Mucosa of rectum (tissue), 2 donors: ENCODE measurements at regions not wholly inside any gene's neighbourhood (a gene's known extent, or its start where the extent isn't known, plus 50 kb on each side); places are given as distances from the start of the nearest gene placed in this dataset.

ENCODE experiments used
- H3K27ac ChIP-seq, 2 donors: one replicate each; pipeline ENCODE4 v1.7.0; 2013; ENCODE audit warnings: inconsistent platforms in 2 of 2, low read depth in 2 of 2, low read length in 2 of 2
- H3K27me3 ChIP-seq, 2 donors: one replicate each; pipeline ENCODE4 v1.7.0; 2013; ENCODE audit warnings: low read length in 2 of 2; ENCODE audit not compliant: control insufficient read depth in 2 of 2, insufficient read depth in 2 of 2
- H3K36me3 ChIP-seq, 2 donors: one replicate each; pipeline ENCODE4 v1.7.0; 2013; ENCODE audit warnings: low read length in 2 of 2; ENCODE audit not compliant: control insufficient read depth in 2 of 2, insufficient read depth in 2 of 2
- H3K4me1 ChIP-seq, 2 donors: one replicate each; pipeline ENCODE4 v1.7.0; 2013; ENCODE audit warnings: low read length in 2 of 2, mild to moderate bottlenecking in 1 of 2; ENCODE audit not compliant: control insufficient read depth in 2 of 2, insufficient read depth in 2 of 2
- H3K4me3 ChIP-seq, 2 donors: one replicate each; pipeline ENCODE4 v1.7.0; 2013; ENCODE audit warnings: low read length in 2 of 2
- H3K9ac ChIP-seq, 2 donors: one replicate each; pipeline ENCODE4 v1.7.0; 2013; ENCODE audit warnings: low read length in 2 of 2, low read depth in 1 of 2, mild to moderate bottlenecking in 1 of 2
- H3K9me3 ChIP-seq, 2 donors: one replicate each; pipeline ENCODE4 v1.7.0; 2013; ENCODE audit warnings: low read length in 2 of 2; ENCODE audit not compliant: control insufficient read depth in 2 of 2
- donor health status: healthy.
- donor health status: Normal muscosa, but diverticular disease.

DNA sequence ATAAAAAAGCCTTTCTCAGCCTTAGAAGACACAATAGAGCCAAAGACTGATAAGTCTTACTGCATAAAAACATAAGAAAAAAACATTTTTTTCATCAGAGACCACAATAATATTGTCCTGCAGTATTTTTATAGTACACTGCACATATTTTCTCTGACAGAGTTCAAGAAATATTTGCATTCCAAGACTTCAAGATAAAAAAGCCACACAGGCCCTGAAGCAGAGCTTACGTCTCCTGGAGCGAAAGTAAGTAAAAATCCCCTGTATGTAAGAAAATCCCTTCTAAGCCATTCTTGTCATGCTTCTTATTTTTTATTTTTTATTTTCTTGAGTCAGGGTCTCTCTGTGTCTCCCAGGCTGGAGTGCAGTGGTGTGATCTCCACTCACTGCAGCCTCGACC, 755.9 kb downstream of the LIG4 start:
- no peaks in the 10 kb centered on the region for H3K27me3 ChIP-seq
- no peaks in the 10 kb centered on the region for H3K4me1 ChIP-seq
- H3K27ac ChIP-seq = no peak overlapping the region
- H3K9ac ChIP-seq = no peak overlapping the region
- H3K4me3 ChIP-seq = no peak overlapping the region
- no peaks in the 10 kb centered on the region for H3K36me3 ChIP-seq
- no peaks in the 10 kb centered on the region for H3K9me3 ChIP-seq

DNA sequence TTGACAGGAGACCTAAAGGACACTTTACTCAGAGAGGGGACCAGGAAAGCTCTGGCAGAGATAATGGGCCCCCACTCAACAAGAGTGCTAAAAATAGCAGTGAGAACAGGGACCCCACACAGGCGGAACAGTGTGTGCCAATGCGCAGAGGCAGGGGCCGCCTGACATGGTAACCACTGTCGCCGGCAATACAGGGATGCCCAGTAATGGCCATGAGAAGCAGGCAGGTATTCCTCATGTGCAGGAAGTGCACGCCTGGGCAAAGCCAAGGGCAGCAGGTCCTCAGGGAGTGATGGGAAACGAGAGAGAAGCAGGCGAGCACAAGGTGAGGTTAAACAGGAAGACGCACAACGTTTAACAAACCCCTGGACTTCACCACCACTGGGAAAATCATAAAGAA, 757.1 kb downstream of the LIG4 start:
- Histone ChIP-seq H3K27ac (no peak overlapping the region), H3K27me3 (no peaks in the 10 kb centered on the region), H3K36me3 (no peaks in the 10 kb centered on the region)

DNA sequence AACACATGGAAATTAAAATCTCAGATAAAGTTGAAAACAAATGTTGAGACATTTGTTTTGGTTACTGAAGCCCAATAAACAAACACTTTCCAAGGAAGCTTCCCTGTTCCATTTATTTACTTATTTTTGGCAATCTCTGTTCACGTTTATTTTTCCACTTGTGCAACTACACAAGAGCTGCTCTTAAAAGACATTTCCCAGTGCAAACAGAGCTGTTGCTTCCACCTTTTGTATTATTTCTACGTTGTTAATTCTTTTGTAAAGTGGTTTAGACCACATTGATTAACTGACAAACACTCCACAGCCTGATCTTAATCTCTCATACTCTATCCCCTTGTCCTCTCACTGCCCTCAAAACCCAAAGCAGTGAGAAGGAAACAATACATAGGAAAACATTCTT, 757.6 kb downstream of the LIG4 start:
- Histone ChIP-seq H3K36me3 (no peaks in the 10 kb centered on the region), H3K4me1 (no peaks in the 10 kb centered on the region), H3K27me3 (no peaks in the 10 kb centered on the region), H3K27ac (no peak overlapping the region), H3K4me3 (no peak overlapping the region), H3K9ac (no peak overlapping the region), H3K9me3 (no peaks in the 10 kb centered on the region)

More for the DNA sequence above, 757.1 kb downstream of the LIG4 start:
- Histone ChIP-seq H3K4me3 (no peak overlapping the region), H3K4me1 (no peaks in the 10 kb centered on the region), H3K9ac (no peak overlapping the region), H3K9me3 (no peaks in the 10 kb centered on the region)

DNA sequence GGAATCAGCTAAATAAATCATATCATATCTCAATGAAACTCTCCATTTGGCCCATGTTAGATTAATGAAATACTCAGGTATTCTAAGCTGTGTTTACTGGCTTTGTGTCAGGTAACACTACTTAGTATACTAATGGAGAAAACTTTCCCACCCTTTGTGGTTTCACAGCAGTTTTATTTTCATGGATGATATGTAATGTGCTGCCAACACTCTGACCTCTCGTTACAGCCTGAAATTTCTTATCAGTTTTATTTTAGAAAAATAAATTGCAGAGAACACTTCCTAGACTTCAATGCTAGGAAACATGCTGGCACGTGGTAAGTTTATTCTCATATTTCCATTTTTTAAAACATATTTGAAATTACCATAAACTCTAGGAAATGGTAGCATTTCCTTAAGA, 758.9 kb downstream of the LIG4 start:
- H3K27ac ChIP-seq = no peak overlapping the region
- no peaks in the 10 kb centered on the region for H3K9me3 ChIP-seq
- no peaks in the 10 kb centered on the region for H3K4me1 ChIP-seq
- H3K27me3 ChIP-seq = no peaks in the 10 kb centered on the region
- H3K36me3 ChIP-seq = no peaks in the 10 kb centered on the region
- H3K9ac ChIP-seq = no peak overlapping the region
- no peak overlapping the region for H3K4me3 ChIP-seq

DNA sequence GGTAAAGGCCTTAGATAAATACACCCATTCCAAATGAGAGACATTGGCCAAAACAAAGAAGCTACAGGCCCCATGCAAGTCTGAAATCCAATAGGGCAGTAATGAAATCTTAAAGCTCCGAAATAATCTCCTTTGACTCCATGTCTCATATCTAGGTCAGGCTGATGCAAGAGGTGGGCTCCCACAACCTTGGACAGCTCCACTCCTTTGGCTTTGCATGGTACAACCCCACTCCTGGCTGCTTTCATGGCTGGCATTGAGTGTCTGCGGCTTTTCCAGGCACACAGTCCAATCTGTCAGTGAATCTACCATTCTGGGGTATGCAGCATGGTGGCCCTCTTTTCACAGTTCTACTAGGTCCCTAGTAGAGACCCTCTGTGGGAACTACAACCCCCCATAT, 762.5 kb downstream of the LIG4 start:
- no peaks in the 10 kb centered on the region for H3K4me1 ChIP-seq
- no peaks in the 10 kb centered on the region for H3K36me3 ChIP-seq
- no peak overlapping the region for H3K4me3 ChIP-seq
- H3K27ac ChIP-seq = no peak overlapping the region
- H3K9me3 ChIP-seq = no peaks in the 10 kb centered on the region
- H3K27me3 ChIP-seq = no peaks in the 10 kb centered on the region
- H3K9ac ChIP-seq = no peak overlapping the region

DNA sequence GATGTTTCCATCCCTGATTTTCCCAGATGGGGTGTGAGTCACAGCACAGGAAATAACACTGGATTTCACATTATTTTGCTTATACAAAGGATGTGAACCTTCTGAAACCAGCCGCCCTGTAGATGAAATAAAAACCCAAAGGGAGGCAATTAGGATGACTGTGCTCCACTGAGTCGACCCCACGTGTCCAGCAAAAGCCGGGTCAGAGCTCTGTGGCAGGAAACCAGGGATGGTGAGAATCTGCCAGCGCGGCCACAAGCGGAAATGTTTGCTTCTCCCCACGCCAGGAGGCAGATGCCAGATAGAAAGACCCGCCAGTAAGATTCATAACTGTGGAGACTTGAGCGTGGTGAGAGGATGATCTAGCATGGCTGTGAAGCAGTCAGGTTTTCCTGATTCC, 764.4 kb downstream of the LIG4 start:
- Histone ChIP-seq H3K4me3 (no peak overlapping the region), H3K36me3 (no peaks in the 10 kb centered on the region), H3K27ac (no peak overlapping the region), H3K9me3 (no peaks in the 10 kb centered on the region), H3K27me3 (no peaks in the 10 kb centered on the region), H3K9ac (no peak overlapping the region), H3K4me1 (no peaks in the 10 kb centered on the region)

DNA sequence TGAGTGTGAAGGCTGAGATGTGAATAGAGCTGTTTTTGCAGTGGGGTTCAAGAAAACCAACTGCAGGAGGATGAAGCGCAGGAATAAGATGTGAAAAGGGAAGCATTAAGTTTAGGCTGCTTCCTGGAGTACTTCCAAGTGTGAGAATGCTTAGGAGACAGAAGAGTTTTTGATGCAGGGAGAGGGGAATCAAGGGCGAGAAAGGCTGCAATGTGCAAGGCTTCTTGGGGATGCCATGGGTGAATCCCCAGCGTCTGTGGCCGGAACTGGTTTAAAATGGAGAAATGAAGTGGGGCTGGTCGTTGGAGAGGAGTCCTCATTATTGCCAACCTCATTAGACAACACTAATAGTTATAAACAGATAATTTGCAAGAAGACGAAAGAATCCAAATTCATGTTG, 764.9 kb downstream of the LIG4 start:
- Histone ChIP-seq H3K9me3 (no peaks in the 10 kb centered on the region), H3K9ac (no peak overlapping the region), H3K4me1 (no peaks in the 10 kb centered on the region), H3K36me3 (no peaks in the 10 kb centered on the region), H3K27ac (no peak overlapping the region), H3K27me3 (no peaks in the 10 kb centered on the region), H3K4me3 (no peak overlapping the region)

DNA sequence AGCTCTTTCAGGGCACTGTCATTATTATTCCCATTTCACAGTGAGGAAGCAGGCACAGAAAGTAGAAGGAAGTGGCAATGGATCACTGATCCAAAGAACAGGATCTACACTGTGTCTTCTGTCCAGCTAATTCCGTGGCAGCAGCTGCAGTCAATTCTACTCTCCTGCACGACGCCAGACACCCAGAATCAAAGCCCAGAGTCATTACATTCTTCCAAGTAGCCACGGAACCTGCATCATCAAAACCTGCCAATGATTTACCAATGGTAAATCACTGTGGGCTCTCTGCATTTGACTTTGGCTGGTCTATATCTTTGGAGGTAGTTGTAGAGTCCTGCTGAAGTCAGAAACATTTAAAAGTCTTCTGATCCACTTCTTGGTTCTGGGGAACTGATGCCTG, 767.7 kb downstream of the LIG4 start:
- H3K27ac ChIP-seq = no peak overlapping the region
- no peaks in the 10 kb centered on the region for H3K27me3 ChIP-seq
- no peaks in the 10 kb centered on the region for H3K4me1 ChIP-seq
- H3K9ac ChIP-seq = no peak overlapping the region
- H3K4me3 ChIP-seq = no peak overlapping the region
- H3K36me3 ChIP-seq = no peaks in the 10 kb centered on the region
- no peaks in the 10 kb centered on the region for H3K9me3 ChIP-seq

DNA sequence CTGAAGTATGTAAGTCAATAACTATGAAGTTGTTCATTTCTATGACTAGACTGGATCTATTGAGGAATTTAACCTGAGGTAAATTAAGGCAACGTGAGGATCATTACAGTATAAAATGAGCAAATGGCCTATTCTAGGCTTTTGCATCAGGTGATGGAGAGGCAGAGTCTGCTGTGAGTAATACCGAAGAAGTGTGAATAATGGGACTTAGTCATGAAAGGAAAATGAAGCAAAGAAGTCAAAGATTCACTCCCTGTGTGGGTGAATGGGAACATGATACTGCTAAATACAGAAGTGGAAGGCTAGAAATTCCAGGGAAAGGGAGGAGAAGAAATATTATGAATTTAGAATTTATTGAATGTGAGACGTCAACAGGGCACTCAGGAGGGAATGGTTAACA, 774.1 kb downstream of the LIG4 start:
- Histone ChIP-seq H3K4me3 (no peak overlapping the region), H3K27me3 (no peaks in the 10 kb centered on the region), H3K27ac (no peak overlapping the region), H3K36me3 (no peaks in the 10 kb centered on the region), H3K9ac (no peak overlapping the region), H3K9me3 (no peaks in the 10 kb centered on the region), H3K4me1 (no peaks in the 10 kb centered on the region)

DNA sequence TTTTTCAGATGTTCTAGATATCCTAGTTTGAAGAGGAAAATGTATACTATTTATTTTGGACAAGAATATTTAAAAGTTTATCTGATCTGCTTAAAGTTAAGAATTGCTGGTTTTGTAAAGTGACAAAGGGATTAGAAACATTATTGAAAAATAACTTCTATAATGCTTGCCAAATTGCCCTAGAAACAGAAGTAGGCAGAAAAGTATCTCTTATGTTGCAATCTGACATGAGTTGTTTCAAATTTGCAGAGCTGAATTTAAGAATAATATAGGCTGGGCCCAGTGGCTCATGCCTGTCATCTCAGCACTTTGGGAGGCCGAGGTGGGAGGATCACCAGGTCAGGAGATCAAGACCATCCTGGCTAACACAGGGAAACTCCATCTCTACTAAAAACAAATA, 777.1 kb downstream of the LIG4 start:
- Histone ChIP-seq H3K36me3 (no peaks in the 10 kb centered on the region), H3K9me3 (no peaks in the 10 kb centered on the region), H3K4me3 (no peak overlapping the region), H3K27me3 (no peaks in the 10 kb centered on the region), H3K27ac (no peak overlapping the region), H3K4me1 (no peaks in the 10 kb centered on the region), H3K9ac (no peak overlapping the region)

DNA sequence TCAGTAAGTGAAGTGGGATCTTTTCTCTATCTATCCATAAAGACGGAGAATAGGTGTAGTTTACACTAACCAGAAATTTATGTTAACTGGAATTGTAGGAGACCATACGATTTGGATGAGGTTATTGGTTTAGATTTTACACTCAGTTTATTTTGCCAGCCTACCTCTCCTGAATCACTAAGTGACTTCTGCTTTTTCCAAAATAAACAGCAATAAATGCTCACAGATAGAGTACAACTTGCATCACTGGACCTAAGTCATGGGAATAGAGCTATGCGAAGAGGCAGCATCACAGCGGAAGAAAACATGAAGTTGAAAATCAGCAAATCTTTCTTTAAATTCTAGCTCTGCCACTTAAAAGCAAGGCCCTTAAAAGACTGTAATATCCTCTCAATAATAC, 781.0 kb downstream of the LIG4 start:
- no peaks in the 10 kb centered on the region for H3K36me3 ChIP-seq
- H3K4me1 ChIP-seq = no peaks in the 10 kb centered on the region
- H3K9ac ChIP-seq = no peak overlapping the region
- no peak overlapping the region for H3K4me3 ChIP-seq
- H3K9me3 ChIP-seq = no peaks in the 10 kb centered on the region
- H3K27ac ChIP-seq = no peak overlapping the region
- H3K27me3 ChIP-seq = no peaks in the 10 kb centered on the region
